HG02798 (cell line): ENCODE measurements at regions not wholly inside any gene's neighbourhood (a gene's known extent, or its start where the extent isn't known, plus 50 kb on each side); places are given as distances from the start of the nearest gene placed in this dataset.

Source experiments
- ATAC-seq: cut with Tn5 transposase; IDR thresholded peaks from one replicate; pipeline ENCODE4 v1.9.1; 2021; ENCODE audit warnings: mild to moderate bottlenecking; ENCODE audit not compliant: unreplicated experiment, poor library complexity

DNA sequence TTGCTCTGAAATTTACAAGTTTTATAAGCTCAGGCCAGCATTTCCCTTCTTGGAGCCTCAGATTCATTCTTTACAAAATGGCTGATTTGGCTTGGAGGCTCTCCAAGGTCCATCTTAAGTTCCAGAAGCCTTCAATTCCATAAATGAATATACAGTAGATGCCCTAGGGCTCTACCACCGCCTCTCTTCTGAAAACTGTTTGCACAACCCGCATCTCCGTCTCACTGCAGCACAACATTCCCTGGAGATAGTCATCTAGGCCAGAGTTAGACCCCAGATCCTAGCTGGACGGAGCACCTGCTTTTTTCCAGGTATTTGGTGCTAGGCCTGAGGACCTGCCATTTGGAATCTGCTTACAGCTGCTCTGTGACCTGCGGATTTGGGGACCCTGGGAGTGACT is 50.5 kb upstream of the NRP1 start:
- ATAC-seq: no peak
